Naive thymus-derived CD4-positive, alpha-beta T cell (primary cell): ENCODE measurements at regions not wholly inside any gene's neighbourhood (a gene's known extent, or its start where the extent isn't known, plus 50 kb on each side); places are given as distances from the start of the nearest gene placed in this dataset.
"Not testable (repeated sequence)": the region's sequence is repeated elsewhere in the genome, so short reads cannot be mapped to it uniquely, and the experiment has no call there.

Experiments used
- ATAC-seq: fragments of 150-1000 bp; cut with Tn5 transposase; 2 replicates; pipeline ENCODE4 v1.10.0; 2021; ENCODE audit warnings: mild to moderate bottlenecking, moderate library complexity
- CTCF ChIA-PET: fragments of 350-600 bp; sonication (Branson Sonifier 250); formaldehyde crosslinking; loops from one replicate; lab custom pipeline; 2021; ENCODE audit warnings: antibody characterized with exemption; lab: Charles Lee
- POLR2A ChIA-PET: fragments of 350-600 bp; sonication (Branson Sonifier 250); formaldehyde crosslinking; loops from one replicate; lab custom pipeline; 2021; ENCODE audit warnings: antibody characterized with exemption, inconsistent platforms; lab: Charles Lee
- DNase-seq, 9 donors: peaks; one replicate each; pipeline versions ENCODE4 v3.0.0 to v3.0.0-alpha.2; 2020 to 2022; ENCODE audit warnings: mixed read lengths in 1 of 9
- H3K27ac ChIP-seq: one replicate; pipeline ENCODE4 v1.7.0; 2013; ENCODE audit warnings: mild to moderate bottlenecking, low read depth, low read length, moderate library complexity
- H3K27me3 ChIP-seq, 2 donors: one replicate each; pipeline ENCODE4 v1.7.0; 2013; ENCODE audit warnings: low read length in 2 of 2, mild to moderate bottlenecking in 2 of 2, moderate library complexity in 2 of 2; ENCODE audit not compliant: control insufficient read depth in 2 of 2, insufficient read depth in 2 of 2
- H3K36me3 ChIP-seq, 3 experiments: 1 replicate in 2 of 3; 2 replicates in 1 of 3; pipeline ENCODE4 v1.7.0; 2013; ENCODE audit warnings: low read length in 3 of 3, mild to moderate bottlenecking in 3 of 3, moderate library complexity in 1 of 3; ENCODE audit not compliant: insufficient read depth in 3 of 3, control insufficient read depth in 2 of 3
- H3K4me1 ChIP-seq, 2 donors: one replicate each; pipeline ENCODE4 v1.7.0; 2013; ENCODE audit warnings: low read length in 2 of 2, mild to moderate bottlenecking in 2 of 2, moderate library complexity in 1 of 2; ENCODE audit not compliant: control insufficient read depth in 2 of 2, insufficient read depth in 2 of 2
- H3K4me3 ChIP-seq: 2 replicates; pipeline ENCODE4 v1.7.0; 2013; ENCODE audit warnings: mild to moderate bottlenecking, low read length
- H3K9me3 ChIP-seq, 3 experiments: 1 replicate in 2 of 3; 2 replicates in 1 of 3; pipeline ENCODE4 v1.7.0; 2013; ENCODE audit warnings: low read length in 3 of 3; ENCODE audit not compliant: control insufficient read depth in 2 of 3
- H3K27ac Mint-ChIP-seq, 9 donors: one replicate each; pipeline ENCODE4 v1.8.0; 2020 to 2022; ENCODE audit warnings: mixed read lengths in 9 of 9, mild to moderate bottlenecking in 8 of 9, moderate library complexity in 5 of 9, inconsistent platforms in 2 of 9
- H3K27me3 Mint-ChIP-seq, 5 donors: one replicate each; pipeline ENCODE4 v1.8.0; 2021 to 2022; ENCODE audit warnings: mixed read lengths in 5 of 5, mild to moderate bottlenecking in 1 of 5
- H3K36me3 Mint-ChIP-seq, 5 donors: one replicate each; pipeline ENCODE4 v1.8.0; 2020 to 2022; ENCODE audit warnings: mixed read lengths in 5 of 5, mild to moderate bottlenecking in 3 of 5, inconsistent platforms in 1 of 5
- H3K4me1 Mint-ChIP-seq, 7 donors: one replicate each; pipeline ENCODE4 v1.8.0; 2020 to 2022; ENCODE audit warnings: mixed read lengths in 7 of 7, mild to moderate bottlenecking in 3 of 7, inconsistent platforms in 1 of 7
- H3K4me3 Mint-ChIP-seq, 10 donors: one replicate each; pipeline ENCODE4 v1.8.0; 2020 to 2022; ENCODE audit warnings: mild to moderate bottlenecking in 10 of 10, mixed read lengths in 10 of 10, moderate library complexity in 6 of 10, inconsistent platforms in 2 of 10
- H3K9me3 Mint-ChIP-seq, 11 donors: one replicate each; pipeline ENCODE4 v1.8.0; 2020 to 2022; ENCODE audit warnings: mixed read lengths in 11 of 11, mild to moderate bottlenecking in 4 of 11, inconsistent platforms in 1 of 11, moderate library complexity in 1 of 11
- intact Hi-C, 2 donors: fragments of 100-400 bp; cut with micrococcal nuclease; formaldehyde crosslinking; loops; one replicate each; pipeline ENCODE4 v1.15.1; 2023

DNA sequence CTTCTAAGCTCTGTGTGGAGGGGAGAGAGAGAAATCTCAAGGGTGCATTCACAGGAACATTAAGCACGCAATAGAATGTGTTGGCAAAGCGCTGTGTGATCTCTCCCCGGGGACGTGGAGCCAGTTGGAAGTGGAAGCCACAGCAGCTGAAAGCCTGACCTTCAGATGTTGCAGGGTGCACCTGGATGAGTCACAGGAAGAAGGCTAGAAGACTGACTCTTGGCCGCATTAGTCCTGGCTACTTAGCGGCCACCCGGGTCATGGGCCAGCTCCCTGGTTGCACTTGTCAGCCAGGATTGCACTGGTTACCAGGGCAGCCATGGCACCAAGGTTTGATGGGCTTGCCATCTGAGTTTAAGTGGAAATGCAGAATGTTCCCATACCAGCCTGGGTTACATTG, 128.6 kb upstream of the ALDH3B2 start:
- H3K36me3 Mint-ChIP-seq, POLR2A ChIA-PET, H3K36me3 ChIP-seq, H3K4me1 ChIP-seq, H3K27me3 ChIP-seq, H3K4me3 ChIP-seq, CTCF ChIA-PET, H3K27me3 Mint-ChIP-seq, H3K9me3 Mint-ChIP-seq, H3K9me3 ChIP-seq, H3K27ac ChIP-seq, DNase-seq, ATAC-seq: not testable (repeated sequence)
- H3K4me3 Mint-ChIP-seq = peak overlapping the region in 2 of 10 donors; percentile 7 to 68
- peaks cover 4 to 24% (median 12%) of the 10 kb centered on the region in 7 donors for H3K4me1 Mint-ChIP-seq
- H3K27ac Mint-ChIP-seq = peak overlapping the region in 2 of 9 donors; percentile 25 to 43
- intact Hi-C loops = loop anchor here in 1 of 2 donors (10.0 kb wide), 1 partner anchor 448 kb away; the partner anchor contains the start of gene POLD4

GRCh38 chr11:67802623-67803022, 128.2 kb upstream of the ALDH3B2 start:
- DNase-seq, ATAC-seq, POLR2A ChIA-PET, H3K9me3 ChIP-seq, H3K4me3 ChIP-seq, H3K27me3 Mint-ChIP-seq, H3K27ac ChIP-seq, H3K4me1 ChIP-seq, CTCF ChIA-PET, H3K36me3 ChIP-seq, H3K9me3 Mint-ChIP-seq, H3K27me3 ChIP-seq, H3K36me3 Mint-ChIP-seq: not testable (repeated sequence)
- peak overlapping the region in 3 of 9 donors; percentile 25 to 75 (median 43) for H3K27ac Mint-ChIP-seq
- intact Hi-C loops = loop anchor here in 1 of 2 donors (10.0 kb wide), 1 partner anchor 448 kb away; the partner anchor contains the start of gene POLD4
- H3K4me1 Mint-ChIP-seq = peaks cover 4 to 27% (median 12%) of the 10 kb centered on the region in 7 donors
- H3K4me3 Mint-ChIP-seq = peak overlapping the region in 1 of 10 donors; percentile 68

DNA sequence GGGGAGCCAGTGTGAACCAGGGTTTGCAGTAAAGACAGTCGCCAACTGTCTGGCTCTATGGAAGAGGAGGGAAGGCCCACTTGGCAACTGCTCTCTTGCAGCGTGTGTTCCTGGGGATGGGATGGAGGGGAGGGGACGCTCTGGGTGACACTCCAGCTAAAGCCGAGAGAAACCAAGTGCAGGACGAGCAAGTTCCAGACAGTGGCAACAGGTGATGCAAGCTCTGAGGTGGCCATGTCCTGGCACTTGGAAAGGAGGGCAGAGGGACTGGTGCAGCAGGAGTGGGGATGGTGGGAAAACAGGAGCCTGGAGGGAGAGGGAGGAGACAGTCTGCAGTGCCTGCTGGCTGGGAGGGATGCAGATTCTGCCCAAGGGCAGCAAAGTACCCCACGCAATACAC, 127.0 kb upstream of the ALDH3B2 start:
- H3K9me3 ChIP-seq, H3K36me3 ChIP-seq, H3K36me3 Mint-ChIP-seq, H3K4me3 Mint-ChIP-seq, H3K27me3 Mint-ChIP-seq, DNase-seq, H3K9me3 Mint-ChIP-seq, POLR2A ChIA-PET, H3K27ac ChIP-seq, H3K4me3 ChIP-seq, H3K4me1 ChIP-seq, H3K27me3 ChIP-seq, ATAC-seq, CTCF ChIA-PET, H3K27ac Mint-ChIP-seq: not testable (repeated sequence)
- peaks cover 2 to 22% (median 7%) of the 10 kb centered on the region in 7 donors for H3K4me1 Mint-ChIP-seq
- intact Hi-C loops = loop anchor here in 1 of 2 donors (10.0 kb wide), 1 partner anchor 447 kb away; the partner anchor contains the start of gene POLD4

DNA sequence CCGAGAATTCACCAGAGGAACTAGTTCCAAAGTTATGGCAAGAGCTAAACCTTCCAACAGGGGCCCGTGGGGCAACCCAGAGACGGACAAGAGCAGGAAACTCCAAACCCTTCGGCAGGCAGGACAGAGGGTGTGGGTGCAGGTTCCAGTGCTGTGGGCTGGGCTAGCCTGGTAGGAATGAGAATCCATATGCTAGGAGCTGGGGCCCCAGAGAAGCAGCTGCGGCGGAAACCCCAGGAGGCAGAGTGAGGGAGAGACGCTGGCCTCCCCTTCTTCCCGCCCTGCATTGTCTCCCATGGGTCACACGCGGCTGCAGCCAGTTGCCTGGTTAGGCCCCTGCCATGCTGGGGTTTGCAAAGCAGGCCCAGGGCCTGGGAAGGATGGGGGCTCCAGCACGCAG, 126.2 kb upstream of the ALDH3B2 start:
- H3K9me3 ChIP-seq, H3K27me3 ChIP-seq, H3K4me3 Mint-ChIP-seq, H3K27ac Mint-ChIP-seq, H3K4me3 ChIP-seq, H3K36me3 Mint-ChIP-seq, H3K27ac ChIP-seq, H3K4me1 ChIP-seq, H3K9me3 Mint-ChIP-seq, H3K36me3 ChIP-seq, ATAC-seq, CTCF ChIA-PET, H3K27me3 Mint-ChIP-seq, POLR2A ChIA-PET, DNase-seq: not testable (repeated sequence)
- intact Hi-C loops = loop anchor here in 1 of 2 donors (10.0 kb wide), 1 partner anchor 446 kb away; the partner anchor contains the start of gene POLD4
- peaks cover 0 to 20% (median 5%) of the 10 kb centered on the region in 7 donors for H3K4me1 Mint-ChIP-seq

DNA sequence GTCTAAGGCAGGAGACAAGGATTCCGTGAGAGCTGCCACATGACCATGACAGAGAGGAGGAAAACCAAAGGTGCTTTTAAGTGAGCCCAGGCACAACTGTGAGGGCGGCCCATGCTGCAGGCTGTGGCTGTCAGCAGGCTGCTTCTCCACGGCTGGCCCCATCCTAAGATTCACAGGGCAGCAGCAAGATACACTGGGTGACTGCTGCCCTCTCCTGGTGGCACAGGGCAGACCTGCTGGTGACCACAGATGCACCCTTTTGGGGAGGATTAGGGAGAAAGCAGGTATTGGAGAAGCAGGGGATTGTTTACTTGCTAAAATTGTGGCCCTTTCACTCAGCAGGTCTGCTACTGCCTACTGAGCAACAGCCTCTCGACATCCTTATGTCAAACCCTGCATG, 125.4 kb upstream of the ALDH3B2 start:
- H3K4me3 Mint-ChIP-seq, H3K27me3 Mint-ChIP-seq, H3K4me1 ChIP-seq, H3K27ac Mint-ChIP-seq, H3K9me3 Mint-ChIP-seq, H3K27me3 ChIP-seq, H3K4me3 ChIP-seq, H3K36me3 Mint-ChIP-seq, H3K27ac ChIP-seq, H3K36me3 ChIP-seq, H3K9me3 ChIP-seq, ATAC-seq, POLR2A ChIA-PET: not testable (repeated sequence)
- CTCF ChIA-PET = interaction anchor here (0.6 kb wide), 1 partner anchor 13 kb away, joined by 3 read pairs; no protein-coding TSS in a partner anchor
- peak in 4 of 9 donors; percentile 9 to 39 (median 17) for DNase-seq
- intact Hi-C loops = loop anchor here in 1 of 2 donors (10.0 kb wide), 1 partner anchor 445 kb away; the partner anchor contains the start of gene POLD4
- H3K4me1 Mint-ChIP-seq = peaks cover 0 to 20% (median 5%) of the 10 kb centered on the region in 7 donors

DNA sequence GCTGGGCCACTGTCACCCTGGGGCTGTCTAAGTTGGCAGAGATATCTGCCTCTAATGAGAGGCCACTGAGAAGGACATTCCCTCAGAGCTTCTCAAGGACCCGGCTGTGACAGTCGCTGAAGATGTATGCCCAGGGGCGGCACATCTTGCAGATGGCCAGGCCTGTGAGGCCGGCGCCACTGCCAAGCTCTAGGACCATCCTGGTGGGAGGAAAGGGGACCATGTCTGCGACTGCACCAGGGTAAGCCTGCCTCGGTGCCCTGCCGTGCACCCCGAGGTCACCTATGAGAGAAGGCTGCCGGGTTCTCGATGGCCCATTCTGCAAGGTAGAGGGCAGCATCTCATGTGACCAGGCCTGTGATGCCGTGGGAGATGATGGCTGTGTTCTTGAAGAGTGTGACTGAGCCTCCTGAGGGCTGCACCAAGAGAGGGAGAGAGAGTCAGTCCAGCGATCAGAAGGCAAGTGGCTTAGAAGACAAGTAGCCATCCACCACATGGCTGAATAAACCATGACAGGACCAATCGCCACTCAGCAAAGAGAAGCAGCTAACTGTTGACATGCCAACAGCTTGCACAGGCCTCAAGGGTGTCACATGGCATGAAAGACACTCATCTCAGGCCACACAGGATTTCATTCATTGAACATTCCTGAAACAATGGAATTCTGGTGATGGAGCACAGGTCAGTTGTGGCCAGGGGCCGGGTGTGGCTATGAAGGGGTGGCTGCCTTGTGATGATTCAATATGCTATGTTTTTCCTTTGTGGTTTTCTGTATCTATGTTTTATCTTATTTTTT, 123.5 kb upstream of the ALDH3B2 start:
- H3K4me3 ChIP-seq, intact Hi-C loops, H3K4me1 ChIP-seq, H3K4me3 Mint-ChIP-seq, ATAC-seq, H3K36me3 ChIP-seq, H3K9me3 ChIP-seq, H3K4me1 Mint-ChIP-seq, H3K27me3 Mint-ChIP-seq, DNase-seq, H3K27ac ChIP-seq, H3K9me3 Mint-ChIP-seq, POLR2A ChIA-PET, CTCF ChIA-PET, H3K27me3 ChIP-seq, H3K36me3 Mint-ChIP-seq: not testable (repeated sequence)
- H3K27ac Mint-ChIP-seq = peak overlapping the region in 1 of 9 donors; percentile 68
